Adrenal gland (tissue), 5 donors: ENCODE measurements at regions not wholly inside any gene's neighbourhood (a gene's known extent, or its start where the extent isn't known, plus 50 kb on each side); places are given as distances from the start of the nearest gene placed in this dataset.

ENCODE experiments used
- POLR2A ChIP-seq, 2 donors: fragments of 450-650 bp; IDR thresholded peaks; one replicate each; pipeline ENCODE4 v1.6.1; 2017; ENCODE audit warnings: antibody characterized with exemption in 2 of 2, mild to moderate bottlenecking in 2 of 2, moderate library complexity in 1 of 2
- TF ChIP-seq, protein P1 (sequence below), 6 experiments: fragments of 450-650 bp in 4 of 6; fragments of 200-600 bp in 2 of 6; sonication (generic) in 1 of 6; IDR thresholded peaks; 1 replicate in 5 of 6; 2 replicates in 1 of 6; pipeline versions ENCODE4 v1.5.1 to v1.8.0; 2016 to 2021; ENCODE audit warnings: antibody characterized with exemption in 6 of 6, mild to moderate bottlenecking in 2 of 6, moderate library complexity in 1 of 6
- donor health status: DM: no; HTN: no; CAD: no.

DNA sequence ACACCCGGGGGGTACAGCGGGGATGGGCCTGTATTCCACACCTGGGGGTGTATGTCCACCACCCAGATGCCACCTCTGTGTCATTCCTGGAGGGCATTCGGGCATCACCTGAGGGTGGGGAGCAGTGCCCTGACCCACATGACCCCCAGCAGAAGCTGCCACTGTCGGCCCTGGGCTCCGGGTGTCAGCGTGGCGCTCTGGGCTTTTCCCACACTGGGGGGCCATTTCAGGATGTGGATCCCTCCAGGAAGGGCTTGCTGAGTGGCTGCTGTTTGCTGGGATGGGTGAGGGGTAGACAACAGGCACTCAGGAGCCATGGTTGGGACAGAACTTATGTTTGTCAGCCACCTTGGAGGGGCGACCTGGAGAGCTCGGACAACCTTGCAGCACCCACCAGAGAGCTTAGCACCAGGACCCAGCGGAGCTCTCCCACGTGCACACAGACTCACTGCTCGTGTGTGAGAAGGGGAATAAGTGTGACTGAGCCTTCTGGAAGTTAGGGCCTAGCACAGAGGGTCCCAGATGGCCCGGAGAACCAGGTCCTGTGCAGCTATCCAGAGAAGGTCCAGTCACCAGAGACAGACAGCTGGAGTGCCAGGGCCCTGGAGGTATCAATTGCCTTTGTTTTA, 102.7 kb downstream of the METRNL start:
- TF ChIP-seq, protein P1, sequence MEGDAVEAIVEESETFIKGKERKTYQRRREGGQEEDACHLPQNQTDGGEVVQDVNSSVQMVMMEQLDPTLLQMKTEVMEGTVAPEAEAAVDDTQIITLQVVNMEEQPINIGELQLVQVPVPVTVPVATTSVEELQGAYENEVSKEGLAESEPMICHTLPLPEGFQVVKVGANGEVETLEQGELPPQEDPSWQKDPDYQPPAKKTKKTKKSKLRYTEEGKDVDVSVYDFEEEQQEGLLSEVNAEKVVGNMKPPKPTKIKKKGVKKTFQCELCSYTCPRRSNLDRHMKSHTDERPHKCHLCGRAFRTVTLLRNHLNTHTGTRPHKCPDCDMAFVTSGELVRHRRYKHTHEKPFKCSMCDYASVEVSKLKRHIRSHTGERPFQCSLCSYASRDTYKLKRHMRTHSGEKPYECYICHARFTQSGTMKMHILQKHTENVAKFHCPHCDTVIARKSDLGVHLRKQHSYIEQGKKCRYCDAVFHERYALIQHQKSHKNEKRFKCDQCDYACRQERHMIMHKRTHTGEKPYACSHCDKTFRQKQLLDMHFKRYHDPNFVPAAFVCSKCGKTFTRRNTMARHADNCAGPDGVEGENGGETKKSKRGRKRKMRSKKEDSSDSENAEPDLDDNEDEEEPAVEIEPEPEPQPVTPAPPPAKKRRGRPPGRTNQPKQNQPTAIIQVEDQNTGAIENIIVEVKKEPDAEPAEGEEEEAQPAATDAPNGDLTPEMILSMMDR (IDR thresholded peaks at IDR 0.05): no peak
- TF ChIP-seq POLR2A (IDR thresholded peaks at IDR 0.05): no peak
